GM18520 (cell line): ENCODE measurements at regions not wholly inside any gene's neighbourhood (a gene's known extent, or its start where the extent isn't known, plus 50 kb on each side); places are given as distances from the start of the nearest gene placed in this dataset.
A peak's percentile ranks its signal among the peaks of the same experiment; 100 is the strongest.
"Not testable (repeated sequence)": the region's sequence is repeated elsewhere in the genome, so short reads cannot be mapped to it uniquely, and the experiment has no call there.

Source experiments
- ATAC-seq: cut with Tn5 transposase; IDR thresholded peaks from one replicate; pipeline ENCODE4 v1.9.1; 2021; ENCODE audit not compliant: unreplicated experiment

GRCh38 chr5:63732880-63733279, 229.4 kb downstream of the HTR1A start:
- ATAC-seq: not testable (repeated sequence)

- no peak for ATAC-seq
Observed at GRCh38 chr5:63727583-63727982, 234.7 kb downstream of the HTR1A start.

- ATAC-seq: peak; percentile 66
Observed at GRCh38 chr5:63726496-63726895, 235.7 kb downstream of the HTR1A start.

- ATAC-seq: no peak
Observed at GRCh38 chr5:63719147-63719546, 243.1 kb downstream of the HTR1A start.

- ATAC-seq: no peak
Observed at GRCh38 chr5:63700241-63700640, 262.0 kb downstream of the HTR1A start.

- ATAC-seq: no peak
Observed at GRCh38 chr5:63697811-63698210, 264.4 kb downstream of the HTR1A start.

- no peak for ATAC-seq
Observed at GRCh38 chr5:63690546-63690945, 271.7 kb downstream of the HTR1A start.

- ATAC-seq: no peak
Observed at GRCh38 chr5:63687854-63688516, 274.3 kb downstream of the HTR1A start.

- ATAC-seq: no peak
Observed at GRCh38 chr5:63686938-63687337, 275.3 kb downstream of the HTR1A start.

GRCh38 chr5:63686181-63686580, 276.1 kb downstream of the HTR1A start:
- no peak for ATAC-seq

GRCh38 chr5:63685454-63685853, 276.8 kb downstream of the HTR1A start:
- ATAC-seq: no peak

GRCh38 chr5:63674881-63675280, 287.4 kb downstream of the HTR1A start:
- ATAC-seq: no peak

- no peak for ATAC-seq
Observed at GRCh38 chr5:63655043-63655442, 307.2 kb downstream of the HTR1A start.

GRCh38 chr5:63650581-63650980, 311.7 kb downstream of the HTR1A start:
- no peak for ATAC-seq

GRCh38 chr5:63648376-63648775, 313.9 kb downstream of the HTR1A start:
- ATAC-seq: no peak

- no peak for ATAC-seq
Observed at GRCh38 chr5:63629951-63630630, 332.2 kb downstream of the HTR1A start.

- no peak for ATAC-seq
Observed at GRCh38 chr5:63613442-63613841, 348.8 kb downstream of the HTR1A start.

GRCh38 chr5:63603996-63604395, 358.2 kb downstream of the HTR1A start:
- ATAC-seq: no peak

GRCh38 chr5:63602971-63603370, 359.3 kb downstream of the HTR1A start:
- no peak for ATAC-seq

- ATAC-seq: no peak
Observed at GRCh38 chr5:63596254-63596653, 366.0 kb downstream of the HTR1A start.

- ATAC-seq: no peak
Observed at GRCh38 chr5:63573380-63573779, 388.9 kb downstream of the HTR1A start.

GRCh38 chr5:63572740-63573139, 389.5 kb downstream of the HTR1A start:
- ATAC-seq: no peak

GRCh38 chr5:63570752-63571151, 391.5 kb downstream of the HTR1A start:
- no peak for ATAC-seq
